CD4-positive, alpha-beta T cell treated with Interferon alpha-2 for 1 hour (primary cell): ENCODE measurements at regions not wholly inside any gene's neighbourhood (a gene's known extent, or its start where the extent isn't known, plus 50 kb on each side); places are given as distances from the start of the nearest gene placed in this dataset.
"Not testable (repeated sequence)": the region's sequence is repeated elsewhere in the genome, so short reads cannot be mapped to it uniquely, and the experiment has no call there.

Experiments
- DNase-seq, 2 donors: peaks; one replicate each; pipeline ENCODE4 v3.0.0-alpha.2; 2020 to 2022

DNA sequence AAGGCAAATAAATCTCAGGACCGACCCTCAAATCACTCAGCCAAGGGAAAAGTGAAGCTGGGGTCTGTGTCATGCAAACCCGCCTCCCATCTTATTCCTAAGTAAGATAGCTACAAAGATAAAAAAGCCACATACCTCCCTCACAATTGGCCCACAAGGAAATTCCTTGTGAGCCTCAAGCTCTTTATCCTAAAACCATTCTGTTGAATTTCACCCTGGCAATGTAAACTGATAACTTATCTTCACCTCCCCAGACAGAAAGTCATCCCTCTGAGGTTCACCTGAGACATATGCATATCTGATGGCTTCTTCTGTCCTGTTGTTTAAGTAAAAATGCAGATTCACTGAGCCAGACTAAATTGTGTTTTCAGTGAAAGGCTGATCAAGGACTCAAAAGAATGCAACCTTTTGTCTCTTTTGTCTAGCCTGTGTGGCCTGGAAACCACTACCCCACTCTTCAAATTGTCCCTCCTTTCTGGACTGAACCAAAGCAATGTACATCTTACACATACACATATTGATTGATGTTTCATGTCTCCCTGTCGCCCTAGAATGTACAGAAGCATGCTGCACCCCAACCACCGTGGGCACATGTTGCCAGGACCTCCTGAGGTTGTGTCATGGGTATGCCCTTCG lies 91.3 kb downstream of the MFAP3L start:
- DNase-seq: no peak

DNA sequence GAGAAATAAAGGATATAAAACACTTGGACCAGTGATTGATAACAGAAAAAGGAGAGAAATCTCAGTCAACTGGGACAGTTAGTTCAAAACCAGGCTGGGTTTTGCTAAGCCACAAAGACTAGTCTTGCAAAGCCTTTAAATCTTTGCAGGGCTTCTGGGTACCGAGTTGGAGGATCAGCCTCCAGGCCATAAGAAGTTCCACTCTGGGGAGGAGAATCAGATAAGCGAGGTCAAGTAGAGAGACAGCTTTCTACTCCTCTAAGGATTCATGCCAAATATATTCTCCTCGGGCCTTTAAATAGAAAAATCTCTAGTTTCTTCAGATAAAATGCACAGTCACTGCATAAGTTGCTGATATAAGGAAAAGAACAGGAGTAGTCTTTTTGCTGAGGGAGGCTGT lies 92.7 kb downstream of the MFAP3L start:
- DNase-seq: no peak

DNA sequence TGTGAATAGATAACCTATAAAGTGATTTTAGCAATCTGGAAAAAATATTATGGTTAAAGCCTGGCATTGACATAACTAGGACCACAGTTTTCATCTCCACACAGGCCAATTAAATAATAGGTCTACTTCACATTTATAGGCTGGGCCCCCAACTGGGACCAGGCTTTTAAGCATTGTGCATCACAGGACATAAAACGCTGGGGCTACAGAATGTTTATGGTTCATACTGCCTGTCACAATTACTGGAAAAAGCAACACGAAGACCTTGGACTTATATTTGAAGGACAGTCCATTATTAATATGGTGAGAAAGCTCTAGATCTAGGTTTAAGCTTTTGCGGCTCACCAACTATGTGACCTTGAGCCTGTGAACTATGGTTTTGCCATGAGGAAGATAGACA lies 94.2 kb downstream of the MFAP3L start:
- DNase-seq: no peak

DNA sequence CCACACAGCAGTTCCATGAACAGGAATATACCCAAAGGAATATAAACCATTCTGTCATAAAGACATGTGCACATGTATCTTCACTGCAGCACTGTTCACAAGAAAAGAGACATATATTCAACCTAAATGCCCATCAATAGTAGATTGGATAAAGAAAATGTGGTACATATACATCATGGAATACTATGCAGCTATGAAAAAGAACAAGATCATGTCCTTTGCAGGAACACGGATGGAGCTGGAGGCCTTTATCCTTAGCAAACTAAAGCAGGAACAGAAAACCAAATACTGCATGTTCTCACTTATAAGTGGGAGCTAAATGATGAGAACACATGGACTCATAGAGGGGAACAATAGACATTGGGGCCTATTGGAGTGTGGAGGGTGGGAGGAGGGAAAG lies 95.4 kb downstream of the MFAP3L start:
- not testable (repeated sequence) for DNase-seq

- no peak for DNase-seq
These were observed 98.9 kb downstream of the MFAP3L start for GRCh38 chr4:169927280-169927679.

DNA sequence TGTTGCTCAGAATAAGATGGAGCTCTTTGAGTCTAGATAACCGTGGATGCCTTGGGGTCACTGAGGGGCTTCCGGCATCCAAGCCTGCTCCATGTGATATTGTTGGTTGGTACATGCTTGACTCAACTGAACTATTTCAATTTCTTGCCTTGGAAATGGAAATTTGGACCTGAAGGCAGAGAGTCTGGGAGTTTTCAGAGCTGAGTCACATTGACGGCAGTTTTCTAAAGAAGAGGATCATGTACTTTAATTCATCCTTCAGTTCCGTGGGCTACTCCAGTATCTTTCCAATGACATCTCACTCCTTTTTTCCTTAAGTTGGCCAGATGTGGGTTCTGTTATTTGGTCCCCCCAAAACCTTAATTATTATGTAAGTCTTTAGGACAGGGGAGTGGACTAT lies 100.5 kb downstream of the MFAP3L start:
- no peak for DNase-seq

DNA sequence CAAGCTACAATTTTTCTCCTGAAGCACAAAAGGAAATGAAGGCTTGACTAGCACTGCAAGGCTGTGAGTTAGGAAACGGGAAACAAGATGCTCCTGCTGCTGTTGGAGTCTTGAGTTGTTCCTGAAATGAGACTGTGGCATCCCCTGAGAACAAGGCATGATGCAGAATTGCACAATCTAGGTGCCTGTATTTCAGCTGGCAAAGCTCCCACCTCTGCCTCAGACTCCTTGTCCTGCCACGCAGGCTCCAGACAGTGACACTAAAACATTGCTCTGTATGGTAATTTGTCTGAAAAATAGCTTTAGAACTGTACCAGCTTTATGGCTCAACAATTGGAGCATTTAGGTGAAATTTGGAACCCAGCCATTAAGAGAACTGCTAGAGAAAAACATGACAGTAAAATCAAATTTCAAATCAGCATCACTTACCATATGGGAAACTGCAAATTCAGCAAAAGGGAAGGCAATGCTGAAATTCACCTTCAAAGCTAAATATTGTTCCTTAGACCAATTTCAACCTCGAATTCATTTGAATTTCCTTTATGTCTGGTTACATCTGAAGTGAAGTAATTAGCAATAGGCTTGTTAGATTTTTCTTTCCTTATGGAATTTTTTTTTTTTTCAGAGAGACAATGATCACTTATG lies 103.4 kb downstream of the MFAP3L start:
- no peak for DNase-seq

DNA sequence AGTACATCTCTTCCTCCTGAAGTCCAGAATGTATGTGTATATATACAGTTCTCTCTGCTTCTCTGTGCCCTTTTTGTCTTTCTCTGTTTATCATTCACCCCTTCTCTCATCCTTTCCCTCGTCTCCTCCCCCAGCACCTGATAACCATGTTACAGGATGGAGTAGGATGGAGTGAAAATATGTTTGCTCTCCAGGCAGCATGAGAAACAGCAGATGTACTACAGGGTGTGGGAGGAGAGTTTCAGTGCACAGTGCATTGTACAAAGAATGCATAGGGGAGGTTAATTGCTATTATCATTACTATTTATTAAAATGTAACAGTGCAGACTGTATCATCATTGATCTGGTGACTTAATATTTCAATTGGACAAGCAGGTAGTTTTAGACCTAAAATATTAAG lies 104.5 kb downstream of the MFAP3L start:
- DNase-seq: no peak

DNA sequence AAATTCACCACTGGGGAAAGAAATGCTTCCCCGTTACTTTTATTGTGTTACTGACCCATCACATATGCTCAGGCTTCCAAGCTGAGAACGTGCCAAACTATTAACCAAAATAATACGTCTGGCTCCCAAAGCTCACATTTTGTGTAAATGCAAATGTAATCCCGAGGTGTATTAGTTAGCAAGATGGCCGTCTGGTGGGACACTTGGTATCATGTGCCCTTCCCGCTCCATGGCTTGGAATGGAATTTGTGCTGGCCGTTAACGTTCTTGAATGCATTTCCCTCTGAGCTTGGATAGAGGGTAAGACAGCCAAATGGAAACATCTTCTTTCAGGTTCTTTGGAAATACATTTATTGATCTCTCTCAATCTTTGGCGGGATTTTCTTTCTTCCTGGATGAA lies 105.0 kb downstream of the MFAP3L start:
- DNase-seq: no peak

DNA sequence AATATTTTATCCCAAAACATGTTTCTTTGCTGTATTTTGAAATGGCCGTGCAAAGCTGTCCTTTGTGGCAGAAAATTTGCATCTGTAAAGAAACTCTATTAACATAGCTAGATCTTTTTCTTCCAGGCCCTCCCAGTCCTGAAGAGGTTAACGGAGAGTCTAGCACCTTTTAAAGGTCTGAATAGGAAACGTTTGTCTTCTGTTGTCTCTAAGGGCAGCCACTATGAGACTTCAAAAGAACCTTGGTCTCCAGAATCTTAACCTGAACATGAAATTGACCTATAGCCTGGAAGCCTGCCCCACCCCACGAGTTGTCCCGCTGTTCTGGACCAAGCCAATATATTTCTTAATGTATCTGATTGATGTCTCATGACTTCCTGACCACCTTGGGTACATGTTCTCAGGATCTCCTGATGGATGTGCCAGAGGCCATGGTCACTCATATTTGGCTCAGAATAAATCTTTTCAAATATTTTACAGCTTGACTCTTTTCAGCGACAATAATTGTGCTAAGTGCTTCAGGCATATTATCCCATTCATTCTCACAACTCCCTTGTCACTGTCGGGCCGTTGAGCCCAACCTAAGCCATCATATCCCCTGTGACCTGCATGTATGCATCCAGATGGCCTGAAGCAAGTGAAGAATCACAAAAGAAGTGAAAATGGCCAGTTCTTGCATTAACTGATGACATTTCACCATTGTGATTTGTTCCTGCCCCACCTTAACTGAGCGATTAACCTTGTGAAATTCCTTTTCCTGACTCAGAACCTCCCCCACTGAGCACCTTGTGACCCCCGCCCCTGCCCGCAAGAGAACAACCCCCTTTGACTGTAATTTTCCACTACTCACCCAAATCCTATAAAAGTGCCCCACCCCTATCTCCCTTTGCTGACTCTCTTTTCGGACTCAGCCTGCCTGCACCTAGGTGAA lies 106.7 kb downstream of the MFAP3L start:
- not testable (repeated sequence) for DNase-seq

- DNase-seq: no peak
These were observed 110.7 kb downstream of the MFAP3L start for GRCh38 chr4:169915545-169915944.

- DNase-seq: no peak
These were observed 111.3 kb downstream of the MFAP3L start for GRCh38 chr4:169914866-169915265.

DNA sequence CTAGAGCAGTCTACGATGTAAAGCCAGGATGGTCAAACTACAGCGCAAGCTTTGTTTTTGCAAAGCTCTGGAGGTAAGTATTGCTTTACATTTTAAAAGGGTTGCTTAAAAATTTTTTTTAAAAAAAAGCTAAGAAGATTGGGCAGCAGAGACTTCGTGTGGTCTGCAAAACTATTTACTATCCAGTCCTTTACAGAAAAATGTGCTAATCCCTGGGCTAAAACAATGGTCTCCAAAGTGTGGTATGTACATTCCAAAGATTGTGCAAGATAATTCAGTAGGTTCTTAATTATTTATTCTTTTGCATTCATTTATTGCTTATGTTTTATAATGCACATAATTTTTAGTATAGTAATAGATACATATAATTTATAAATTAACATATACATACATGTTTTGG lies 113.2 kb downstream of the MFAP3L start:
- no peak for DNase-seq

- no peak for DNase-seq
These were observed 116.3 kb downstream of the MFAP3L start for GRCh38 chr4:169909897-169910296.

DNA sequence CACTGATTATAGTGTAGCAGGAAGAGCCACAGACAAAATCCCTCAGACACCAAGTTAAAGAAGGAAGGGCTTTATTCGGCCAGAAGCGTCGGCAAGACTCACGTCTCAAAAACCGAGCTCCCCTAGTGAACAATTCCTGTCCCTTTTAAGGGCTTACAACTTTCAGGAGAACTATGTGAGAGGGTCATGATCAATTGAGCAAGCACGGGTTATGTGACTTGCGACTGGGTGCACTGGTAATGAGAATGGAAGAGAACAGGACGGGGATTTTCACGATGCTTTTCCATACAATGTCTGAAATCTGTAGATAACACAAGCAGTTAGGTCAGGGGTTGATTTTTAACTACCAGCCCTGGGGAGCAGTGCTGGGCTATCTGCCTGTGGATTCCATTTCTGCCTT lies 116.7 kb downstream of the MFAP3L start:
- no peak for DNase-seq

- DNase-seq: no peak
These were observed 118.5 kb downstream of the MFAP3L start for GRCh38 chr4:169907705-169908104.

DNA sequence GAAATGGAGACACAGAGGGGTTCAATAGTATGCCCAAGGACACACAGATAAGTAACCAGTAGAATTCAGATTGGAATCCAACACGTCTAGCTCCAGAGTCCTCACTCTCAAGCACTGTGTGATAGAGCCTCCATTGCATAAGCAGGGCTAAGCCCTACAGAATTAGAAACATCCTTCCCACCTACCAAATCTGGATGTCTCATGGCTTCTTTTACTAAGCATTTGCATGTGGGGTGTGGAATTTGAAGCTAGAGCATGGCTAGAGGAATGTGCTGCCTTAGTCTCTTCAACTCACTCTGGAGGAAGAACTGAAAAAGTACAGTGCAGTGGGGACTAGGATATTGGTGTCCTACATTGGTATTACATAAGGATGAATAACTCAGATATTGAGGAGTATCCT lies 119.4 kb downstream of the MFAP3L start:
- no peak for DNase-seq

GRCh38 chr4:169906104-169906503 lies 120.1 kb downstream of the MFAP3L start:
- DNase-seq: no peak

GRCh38 chr4:169902658-169903345 lies 123.4 kb downstream of the MFAP3L start:
- DNase-seq: no peak

DNA sequence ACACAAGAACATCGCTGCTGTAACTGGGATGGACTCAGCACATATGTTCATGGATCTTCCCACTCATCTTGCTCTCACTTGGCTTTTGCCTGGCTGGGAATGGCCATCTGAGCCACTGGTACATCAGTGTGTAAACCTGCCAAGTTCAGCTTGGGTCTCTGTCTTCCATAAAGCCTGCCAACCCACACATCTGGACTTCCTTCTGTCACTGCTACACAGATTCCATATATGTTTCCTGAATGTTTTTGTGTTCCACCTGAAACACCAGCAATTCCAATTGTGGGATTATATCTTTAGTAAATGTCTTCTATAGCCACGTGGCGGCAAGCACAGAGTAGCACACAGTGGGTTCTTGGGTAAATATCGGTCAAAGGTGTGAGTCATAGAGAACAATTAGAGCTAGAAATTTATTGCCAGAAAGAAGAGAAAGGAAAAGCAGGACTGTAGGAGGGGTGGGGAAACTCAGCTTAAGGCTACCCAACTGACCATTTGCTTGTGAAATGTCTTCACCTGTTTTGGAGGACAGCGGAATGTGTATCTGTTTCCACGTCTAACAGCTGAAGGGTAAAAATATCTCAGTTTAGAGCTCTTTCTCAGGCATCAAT lies 125.9 kb downstream of the MFAP3L start:
- DNase-seq: no peak

DNA sequence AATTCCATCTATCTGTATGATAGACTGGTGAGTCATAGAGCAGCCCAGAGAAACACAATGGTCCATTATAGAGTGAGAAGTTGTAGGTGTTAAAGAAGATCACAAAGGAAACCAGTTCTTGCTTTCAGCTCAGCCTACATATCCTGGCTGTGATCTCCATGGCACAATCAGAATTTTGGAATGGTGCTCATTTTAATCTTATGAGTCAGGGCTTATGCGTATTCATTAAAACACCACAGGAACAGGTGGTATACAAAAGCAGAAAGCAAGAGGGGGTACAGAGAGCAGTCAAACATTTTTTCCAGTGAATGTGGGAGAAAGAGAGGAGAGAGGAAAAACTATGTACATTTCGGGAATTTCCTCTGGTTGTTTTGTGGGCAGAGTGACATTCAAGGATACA lies 126.9 kb downstream of the MFAP3L start:
- no peak for DNase-seq

DNA sequence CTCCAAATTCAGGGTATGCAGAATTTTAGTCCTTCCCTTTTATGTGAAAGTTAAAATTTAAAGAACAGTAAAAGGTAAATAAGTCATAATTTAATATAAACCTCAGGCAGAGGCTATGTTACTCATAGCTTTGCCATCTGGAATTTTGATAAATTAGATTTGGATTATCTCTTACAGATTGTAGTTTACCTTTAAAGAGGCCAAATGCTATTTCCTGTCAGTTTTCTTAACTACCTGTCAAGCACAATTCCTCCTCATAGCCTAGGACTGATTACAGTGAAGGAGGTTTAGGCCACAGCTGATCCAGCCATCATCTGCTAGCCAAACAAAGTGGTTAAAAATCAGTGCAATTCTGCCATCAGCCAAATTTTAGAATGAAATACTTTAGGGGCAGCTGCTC lies 128.1 kb downstream of the MFAP3L start:
- DNase-seq: no peak

- DNase-seq: not testable (repeated sequence)
These were observed 131.4 kb downstream of the MFAP3L start for GRCh38 chr4:169894767-169895166.
